IPS-20b (cell line): ENCODE measurements at regions not wholly inside any gene's neighbourhood (a gene's known extent, or its start where the extent isn't known, plus 50 kb on each side); places are given as distances from the start of the nearest gene placed in this dataset.

Source experiments
- H3K27ac ChIP-seq: one replicate; pipeline ENCODE4 v1.5.1; 2013; ENCODE audit warnings: low read length
- H3K27me3 ChIP-seq: 2 replicates; pipeline ENCODE4 v1.6.1; 2013; ENCODE audit warnings: mild to moderate bottlenecking, low read length, inconsistent platforms; ENCODE audit not compliant: insufficient read depth
- H3K36me3 ChIP-seq: 2 replicates; pipeline ENCODE4 v1.6.1; 2013; ENCODE audit warnings: low read depth, mild to moderate bottlenecking, inconsistent platforms, low read length, moderate library complexity; ENCODE audit not compliant: insufficient read depth
- H3K4me1 ChIP-seq: 2 replicates; pipeline ENCODE4 v1.6.1; 2013; ENCODE audit warnings: mild to moderate bottlenecking, control low read depth, inconsistent platforms, low read length, moderate library complexity; ENCODE audit not compliant: insufficient read depth
- H3K4me3 ChIP-seq: 2 replicates; pipeline ENCODE4 v1.5.1; 2013; ENCODE audit warnings: mild to moderate bottlenecking, low read length, inconsistent platforms
- H3K9ac ChIP-seq: 2 replicates; pipeline ENCODE4 v1.6.1; 2013; ENCODE audit warnings: low read depth, mild to moderate bottlenecking, inconsistent platforms, low read length, moderate library complexity
- H3K9me3 ChIP-seq: 2 replicates; pipeline ENCODE4 v1.6.1; 2013; ENCODE audit warnings: mild to moderate bottlenecking, low read depth, low read length, inconsistent platforms; ENCODE audit not compliant: insufficient read depth

DNA sequence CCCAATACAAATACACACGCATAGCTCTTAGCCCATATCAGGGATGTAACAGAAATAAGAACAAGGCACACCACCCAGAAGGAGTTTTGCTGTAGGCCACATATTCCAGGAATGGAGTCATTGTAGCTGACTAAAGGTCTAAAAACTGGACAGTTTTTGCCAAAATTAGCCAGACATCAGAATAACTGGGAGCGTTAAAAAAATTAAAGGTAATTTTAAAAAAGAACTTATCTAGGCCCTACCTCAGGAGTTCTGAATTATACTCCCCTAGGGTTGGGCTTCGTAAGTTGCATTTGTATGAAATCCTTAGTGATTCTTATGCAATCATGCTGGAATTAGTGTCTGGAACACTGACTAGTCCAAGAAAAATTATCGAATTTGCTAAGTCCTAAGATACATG lies 987.7 kb downstream of the GALC start:
- no peaks in the 10 kb centered on the region for H3K27me3 ChIP-seq
- H3K36me3 ChIP-seq, result no peaks in the 10 kb centered on the region
- peaks cover 2% of the 10 kb centered on the region; the same call in 1 of the 2 replicates for H3K4me1 ChIP-seq
- H3K9ac ChIP-seq, result no peak overlapping the region
- H3K4me3 ChIP-seq, result no peak overlapping the region
- peaks cover 4% of the 10 kb centered on the region; the same call in 1 of the 2 replicates for H3K9me3 ChIP-seq
- H3K27ac ChIP-seq, result no peak overlapping the region

DNA sequence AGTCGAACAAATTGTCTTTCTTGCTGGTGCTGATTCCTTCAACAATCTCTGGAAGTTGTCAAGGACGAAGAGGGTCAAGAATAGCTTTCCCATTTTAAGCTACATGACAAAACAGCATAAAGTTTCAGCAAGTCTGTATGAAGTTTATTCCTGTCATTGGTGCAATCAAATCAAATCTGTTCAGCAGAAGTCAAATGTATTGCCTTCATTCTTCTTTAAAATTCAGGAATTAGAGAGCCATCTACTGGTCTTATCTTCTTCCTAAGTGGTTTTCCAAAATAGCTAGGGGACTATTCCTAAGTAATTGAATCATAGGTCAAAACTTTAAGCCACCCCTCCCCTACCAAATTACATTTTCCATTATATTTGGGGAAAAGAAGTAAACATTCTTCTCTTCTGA lies 990.2 kb downstream of the GALC start:
- Histone ChIP-seq H3K9me3 (peaks cover 4% of the 10 kb centered on the region; the same call in 1 of the 2 replicates), H3K4me1 (no peaks in the 10 kb centered on the region), H3K9ac (no peak overlapping the region), H3K27me3 (no peaks in the 10 kb centered on the region), H3K36me3 (no peaks in the 10 kb centered on the region), H3K4me3 (no peak overlapping the region), H3K27ac (no peak overlapping the region)

DNA sequence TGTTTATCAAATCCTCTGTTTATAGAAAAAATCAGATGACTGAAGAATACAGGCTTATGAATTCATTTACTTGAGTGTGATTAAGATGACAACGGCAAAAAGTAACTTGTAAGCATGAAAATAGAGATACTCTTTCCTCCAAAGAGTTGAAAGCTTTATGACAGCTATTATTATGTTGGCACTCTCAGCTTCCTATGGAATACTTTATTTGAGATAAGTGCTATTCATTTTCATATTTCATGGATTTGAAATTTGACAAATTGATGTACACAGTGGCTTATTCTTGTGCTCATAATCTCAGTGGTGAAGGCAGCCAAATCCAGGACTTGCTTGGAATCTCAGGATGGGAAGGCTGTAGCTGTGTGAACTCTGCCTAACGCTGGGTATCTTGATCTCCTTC lies 991.6 kb downstream of the GALC start:
- Histone ChIP-seq H3K4me3 (no peak overlapping the region), H3K27ac (no peak overlapping the region), H3K27me3 (no peaks in the 10 kb centered on the region), H3K9ac (no peak overlapping the region), H3K36me3 (no peaks in the 10 kb centered on the region), H3K4me1 (no peaks in the 10 kb centered on the region), H3K9me3 (no peaks in the 10 kb centered on the region)

DNA sequence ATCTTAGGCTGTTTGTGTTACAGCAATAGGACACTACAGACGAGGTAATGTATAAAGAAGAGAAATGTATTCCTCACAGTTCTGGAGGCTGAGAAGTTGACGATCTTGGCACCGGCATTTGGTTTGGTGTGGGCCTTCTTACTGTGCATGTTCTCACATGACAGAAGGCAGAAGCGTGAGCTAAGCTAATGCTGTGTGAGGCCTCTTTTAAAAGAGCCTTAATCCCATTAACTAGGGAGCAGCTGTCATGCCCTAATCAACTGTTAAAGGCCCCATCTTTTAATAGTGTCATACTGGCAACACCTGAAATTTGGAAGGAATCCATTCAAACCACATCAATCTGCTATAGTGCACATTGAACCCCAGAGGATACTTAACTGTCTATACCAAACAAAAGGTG lies 992.9 kb downstream of the GALC start:
- no peaks in the 10 kb centered on the region for H3K36me3 ChIP-seq
- H3K27ac ChIP-seq, result no peak overlapping the region
- H3K9ac ChIP-seq, result no peak overlapping the region
- no peaks in the 10 kb centered on the region for H3K27me3 ChIP-seq
- H3K9me3 ChIP-seq, result no peaks in the 10 kb centered on the region
- no peak overlapping the region for H3K4me3 ChIP-seq
- H3K4me1 ChIP-seq, result no peaks in the 10 kb centered on the region

DNA sequence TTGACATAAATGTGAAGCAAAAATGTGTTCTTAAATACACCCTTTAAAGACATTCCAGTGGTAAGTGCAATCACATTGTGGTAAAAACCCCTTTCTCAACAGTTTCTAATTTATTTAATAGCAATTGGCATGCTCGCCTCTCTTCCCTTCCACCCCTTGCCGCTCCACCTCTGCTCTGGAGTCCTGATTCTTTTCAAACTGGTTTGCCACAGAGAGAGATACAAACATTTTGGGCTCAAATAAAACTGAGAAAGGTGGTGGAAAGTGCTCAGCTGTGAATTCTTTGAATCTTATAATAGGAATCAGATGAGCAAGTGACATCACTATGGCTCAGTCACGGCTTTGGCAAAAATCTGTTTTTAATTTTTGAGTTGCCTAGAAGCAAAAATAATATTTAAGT lies 993.9 kb downstream of the GALC start:
- no peak overlapping the region for H3K4me3 ChIP-seq
- H3K27me3 ChIP-seq, result no peaks in the 10 kb centered on the region
- H3K9ac ChIP-seq, result no peak overlapping the region
- no peaks in the 10 kb centered on the region for H3K9me3 ChIP-seq
- no peaks in the 10 kb centered on the region for H3K4me1 ChIP-seq
- H3K27ac ChIP-seq, result no peak overlapping the region
- H3K36me3 ChIP-seq, result no peaks in the 10 kb centered on the region

DNA sequence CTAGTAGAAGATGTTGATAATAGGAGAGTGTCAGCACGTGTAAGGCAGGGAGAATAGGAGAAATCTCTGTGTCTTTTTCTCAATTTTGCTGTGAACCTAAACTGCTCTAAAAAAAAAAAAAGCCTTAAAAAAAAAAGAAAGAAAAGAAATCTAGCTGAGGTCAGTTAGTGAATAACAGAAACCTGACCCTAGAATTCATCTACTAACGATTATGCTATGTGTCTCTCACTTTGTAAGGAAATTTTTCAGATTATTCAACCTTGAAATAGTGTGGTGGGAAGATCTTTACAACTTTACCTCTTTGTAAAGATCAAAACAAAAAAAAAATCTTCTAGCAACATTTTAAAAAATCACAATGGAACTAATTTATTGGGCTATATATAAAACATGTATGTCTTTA lies 995.7 kb downstream of the GALC start:
- H3K4me3 ChIP-seq, result no peak overlapping the region
- H3K9ac ChIP-seq, result no peak overlapping the region
- H3K36me3 ChIP-seq, result no peaks in the 10 kb centered on the region
- no peak overlapping the region for H3K27ac ChIP-seq
- H3K4me1 ChIP-seq, result no peaks in the 10 kb centered on the region
- H3K9me3 ChIP-seq, result no peaks in the 10 kb centered on the region
- no peaks in the 10 kb centered on the region for H3K27me3 ChIP-seq

DNA sequence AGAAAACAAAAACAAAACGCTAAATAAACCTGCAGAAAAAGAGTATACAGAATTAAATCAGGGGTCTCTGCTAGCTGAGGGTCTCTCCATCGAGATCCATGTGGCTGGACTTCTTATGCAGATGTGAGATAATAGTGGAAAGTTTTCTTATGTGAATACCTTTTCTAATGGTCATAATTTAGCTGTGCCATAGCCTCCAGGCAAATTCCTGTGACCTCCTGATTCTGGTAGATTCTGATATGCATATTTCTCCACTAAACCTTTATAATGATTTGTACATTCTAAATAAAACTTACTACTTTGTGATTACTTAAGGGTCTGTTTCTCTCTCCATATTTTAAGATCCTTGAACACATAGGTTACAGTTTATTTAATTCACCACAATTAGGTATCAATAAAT lies 1002.6 kb downstream of the GALC start:
- no peak overlapping the region for H3K9ac ChIP-seq
- no peaks in the 10 kb centered on the region for H3K9me3 ChIP-seq
- no peak overlapping the region for H3K27ac ChIP-seq
- H3K4me3 ChIP-seq, result no peak overlapping the region
- H3K36me3 ChIP-seq, result no peaks in the 10 kb centered on the region
- no peaks in the 10 kb centered on the region for H3K27me3 ChIP-seq
- no peaks in the 10 kb centered on the region for H3K4me1 ChIP-seq

DNA sequence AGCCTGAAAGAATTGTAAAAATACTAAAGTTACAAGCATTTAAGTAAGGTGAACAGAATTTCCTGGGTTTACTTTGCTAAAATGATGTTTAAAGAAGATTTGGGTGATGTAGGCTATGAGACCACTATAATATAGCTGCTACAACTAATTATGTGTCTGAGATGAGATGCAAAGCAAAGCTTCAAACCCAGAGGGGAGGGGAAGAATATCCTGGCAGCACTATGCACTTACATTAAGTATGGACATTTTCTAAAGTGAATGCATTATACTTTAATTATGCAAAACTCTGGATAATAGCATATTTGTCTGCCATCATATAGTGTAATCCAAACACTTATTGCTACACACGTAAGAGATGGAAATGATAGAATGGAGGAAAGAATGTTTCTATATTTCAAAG lies 1003.7 kb downstream of the GALC start:
- Histone ChIP-seq H3K27me3 (no peaks in the 10 kb centered on the region), H3K27ac (no peak overlapping the region), H3K9ac (no peak overlapping the region), H3K9me3 (no peaks in the 10 kb centered on the region), H3K4me1 (no peaks in the 10 kb centered on the region), H3K36me3 (no peaks in the 10 kb centered on the region), H3K4me3 (no peak overlapping the region)

DNA sequence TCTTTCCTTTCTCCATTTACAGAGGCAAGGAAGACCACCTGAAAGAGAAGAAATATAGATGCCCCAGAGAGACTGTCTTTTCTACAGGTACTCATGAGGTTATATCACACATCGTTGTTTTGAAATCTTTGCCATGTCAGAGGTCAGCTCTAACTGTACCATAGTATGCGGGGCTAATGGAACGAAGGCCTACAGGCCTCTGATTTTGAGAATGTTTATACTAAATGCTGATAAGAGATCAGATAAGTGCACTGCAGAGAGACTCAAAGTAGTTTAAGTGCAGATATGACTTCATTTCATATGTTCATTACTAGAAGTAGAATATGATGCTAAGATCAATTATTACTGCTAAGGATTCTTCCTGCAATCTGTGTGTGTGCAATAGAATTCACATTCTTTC lies 1005.0 kb downstream of the GALC start:
- Histone ChIP-seq H3K4me3 (no peak overlapping the region), H3K27ac (no peak overlapping the region), H3K4me1 (no peaks in the 10 kb centered on the region), H3K27me3 (no peaks in the 10 kb centered on the region), H3K9me3 (no peaks in the 10 kb centered on the region), H3K9ac (no peak overlapping the region), H3K36me3 (no peaks in the 10 kb centered on the region)

DNA sequence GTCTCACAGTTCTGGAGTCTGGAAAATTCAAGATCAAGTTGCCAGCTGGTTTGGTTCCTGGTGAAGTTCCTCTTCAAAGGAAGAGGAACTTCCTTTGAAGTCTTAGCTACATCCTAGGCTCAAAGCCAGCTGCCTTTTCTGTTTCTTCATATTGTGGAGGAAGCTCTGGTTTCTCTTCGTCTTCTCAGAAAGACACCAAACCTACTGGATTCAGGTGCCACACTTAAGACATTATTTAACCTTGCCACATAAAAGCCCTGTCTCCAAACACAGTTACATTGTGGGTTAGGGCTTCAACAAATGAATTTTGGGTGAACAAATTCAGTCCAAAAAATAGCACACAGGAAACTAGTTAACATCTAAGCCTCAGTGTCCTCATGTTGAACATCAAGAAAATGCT lies 1019.8 kb downstream of the GALC start:
- no peak overlapping the region for H3K9ac ChIP-seq
- no peaks in the 10 kb centered on the region for H3K27me3 ChIP-seq
- peaks cover 17% of the 10 kb centered on the region for H3K9me3 ChIP-seq
- H3K36me3 ChIP-seq, result no peaks in the 10 kb centered on the region
- H3K27ac ChIP-seq, result no peak overlapping the region
- H3K4me1 ChIP-seq, result no peaks in the 10 kb centered on the region
- no peak overlapping the region for H3K4me3 ChIP-seq

DNA sequence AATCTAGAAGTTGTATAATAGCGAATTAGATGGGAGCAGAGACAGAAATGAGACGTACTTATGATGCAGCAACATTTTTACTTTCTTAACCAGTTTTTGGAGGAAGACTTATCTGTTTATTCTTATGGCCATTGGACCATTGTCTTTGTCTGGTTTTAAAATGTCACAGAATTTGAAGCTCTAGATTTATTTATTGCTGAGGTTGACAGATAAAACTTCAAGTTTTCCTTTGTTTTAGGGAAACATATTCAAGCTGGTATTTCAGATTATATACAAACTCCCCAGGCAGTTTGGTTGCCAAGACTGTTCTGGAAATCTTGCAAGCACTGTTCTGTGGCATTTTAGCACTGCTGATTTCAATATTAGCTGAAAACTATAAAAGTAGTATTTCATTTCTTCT lies 1021.7 kb downstream of the GALC start:
- Histone ChIP-seq H3K36me3 (no peaks in the 10 kb centered on the region), H3K9ac (no peak overlapping the region), H3K9me3 (peaks cover 12% of the 10 kb centered on the region), H3K27me3 (no peaks in the 10 kb centered on the region), H3K4me1 (no peaks in the 10 kb centered on the region), H3K27ac (no peak overlapping the region), H3K4me3 (no peak overlapping the region)

DNA sequence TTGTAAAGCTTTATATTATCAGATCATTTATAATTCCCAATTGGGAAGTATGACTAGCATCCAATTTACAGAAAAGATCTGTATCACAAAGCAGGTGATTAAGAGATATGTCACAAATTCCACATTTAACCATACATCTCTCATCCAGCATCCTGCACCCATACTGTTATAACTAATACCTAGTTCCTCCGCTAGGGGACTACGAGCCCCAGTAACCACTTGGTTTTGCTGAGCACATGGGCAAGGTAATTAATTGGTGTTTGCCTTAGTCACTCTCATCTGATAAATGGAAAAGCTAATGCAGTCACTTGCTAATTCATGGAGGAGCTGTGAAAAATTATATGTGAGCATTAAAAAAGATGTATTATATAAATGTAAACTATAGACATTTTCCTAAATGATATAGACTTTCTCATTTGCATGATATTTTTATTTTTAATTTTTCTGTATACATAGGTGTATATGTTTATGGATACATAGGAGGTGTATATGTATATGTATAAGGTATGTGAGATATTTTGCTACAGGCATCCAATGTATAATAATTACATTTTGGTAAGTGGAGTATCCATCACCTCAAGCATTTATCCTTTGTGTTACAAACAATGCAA lies 1031.8 kb downstream of the GALC start:
- no peak overlapping the region for H3K4me3 ChIP-seq
- no peaks in the 10 kb centered on the region for H3K4me1 ChIP-seq
- no peak overlapping the region for H3K27ac ChIP-seq
- no peaks in the 10 kb centered on the region for H3K36me3 ChIP-seq
- peaks cover 13% of the 10 kb centered on the region for H3K9me3 ChIP-seq
- no peak overlapping the region for H3K9ac ChIP-seq
- no peaks in the 10 kb centered on the region for H3K27me3 ChIP-seq
